Lung (tissue), 11 donors: ENCODE measurements at regions not wholly inside any gene's neighbourhood (a gene's known extent, or its start where the extent isn't known, plus 50 kb on each side); places are given as distances from the start of the nearest gene placed in this dataset.

Experiments used
- ATAC-seq: fragments of 200-7000 bp; cut with Tn5 transposase; one replicate; pipeline ENCODE4 v1.9.1; 2020; ENCODE audit warnings: moderate number of reproducible peaks; ENCODE audit not compliant: insufficient read depth, low FRiP score
- DNase-seq, 3 donors: peaks; one replicate each; pipeline ENCODE4 v3.0.0-alpha.2; 2013 to 2017
- H3K27ac ChIP-seq, 2 donors: one replicate each; pipeline ENCODE4 v1.5.1; 2013; ENCODE audit warnings: mild to moderate bottlenecking in 2 of 2, moderate library complexity in 2 of 2, control low read depth in 1 of 2, inconsistent platforms in 1 of 2, low read depth in 1 of 2, low read length in 1 of 2
- H3K27me3 ChIP-seq, 3 donors: one replicate each; pipeline ENCODE4 v1.5.1; 2013; ENCODE audit warnings: low read length in 2 of 3; ENCODE audit not compliant: control insufficient read depth in 3 of 3, insufficient read depth in 3 of 3
- H3K36me3 ChIP-seq, 4 donors: one replicate each; pipeline ENCODE4 v1.5.1; 2013; ENCODE audit warnings: low read length in 4 of 4, mild to moderate bottlenecking in 1 of 4, moderate library complexity in 1 of 4; ENCODE audit not compliant: control insufficient read depth in 4 of 4, insufficient read depth in 4 of 4
- H3K4me1 ChIP-seq, 5 donors: one replicate each; pipeline ENCODE4 v1.5.1; 2013; ENCODE audit warnings: low read length in 5 of 5, mild to moderate bottlenecking in 2 of 5, moderate library complexity in 1 of 5; ENCODE audit not compliant: control insufficient read depth in 5 of 5, insufficient read depth in 5 of 5
- H3K4me3 ChIP-seq: one replicate; pipeline ENCODE4 v1.5.1; 2013; ENCODE audit warnings: mild to moderate bottlenecking, control low read depth, moderate library complexity
- H3K9ac ChIP-seq, 2 donors: one replicate each; pipeline ENCODE4 v1.5.1; 2013; ENCODE audit warnings: low read length in 2 of 2, control low read depth in 1 of 2; ENCODE audit not compliant: insufficient read depth in 1 of 2
- H3K9me3 ChIP-seq, 4 donors: one replicate each; pipeline ENCODE4 v1.5.1; 2013; ENCODE audit warnings: low read length in 3 of 4, mild to moderate bottlenecking in 1 of 4, moderate library complexity in 1 of 4; ENCODE audit not compliant: control insufficient read depth in 4 of 4, insufficient read depth in 3 of 4
- WGBS, 2 donors: extraction: QIAGEN DNeasy Blood & Tissue Kit; methylation state at CpG; one replicate each; pipeline ENCODE4 v1.1.7; 2013; 5-methylcytosine and 5-hydroxymethylcytosine counted together
- TF ChIP-seq, protein P1 (sequence below): IDR thresholded peaks from 2 replicates; pipeline ENCODE4 v1.5.1; 2012; ENCODE audit warnings: mild to moderate bottlenecking; ENCODE audit errors: control extremely low read depth, extremely low read depth
- donor health status: control.
- donor health status: control.
- donor health status: Bipolar disorder and iron deficiency.
- donor health status: healthy.
- donor health status: DM: yes; HTN: yes; CAD: no.

DNA sequence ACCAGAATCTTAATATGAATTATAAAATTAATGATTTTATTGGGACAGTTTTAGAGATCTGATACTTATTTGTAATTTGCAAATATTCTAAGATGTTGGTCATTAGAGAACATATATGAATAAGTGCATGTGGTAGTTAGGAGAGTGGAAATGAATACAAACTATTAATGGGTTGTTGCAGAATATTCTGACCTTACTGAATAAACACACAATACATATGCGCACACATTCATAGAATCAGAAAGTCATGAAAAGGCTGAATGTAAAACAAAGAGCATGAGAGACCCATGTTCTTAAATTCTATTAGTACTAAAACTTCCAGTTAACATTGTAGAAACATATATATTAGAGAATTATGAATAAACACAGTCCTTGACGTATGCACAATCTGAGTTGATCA is 301.7 kb upstream of the TRAM1L1 start:
- TF ChIP-seq, protein P1, sequence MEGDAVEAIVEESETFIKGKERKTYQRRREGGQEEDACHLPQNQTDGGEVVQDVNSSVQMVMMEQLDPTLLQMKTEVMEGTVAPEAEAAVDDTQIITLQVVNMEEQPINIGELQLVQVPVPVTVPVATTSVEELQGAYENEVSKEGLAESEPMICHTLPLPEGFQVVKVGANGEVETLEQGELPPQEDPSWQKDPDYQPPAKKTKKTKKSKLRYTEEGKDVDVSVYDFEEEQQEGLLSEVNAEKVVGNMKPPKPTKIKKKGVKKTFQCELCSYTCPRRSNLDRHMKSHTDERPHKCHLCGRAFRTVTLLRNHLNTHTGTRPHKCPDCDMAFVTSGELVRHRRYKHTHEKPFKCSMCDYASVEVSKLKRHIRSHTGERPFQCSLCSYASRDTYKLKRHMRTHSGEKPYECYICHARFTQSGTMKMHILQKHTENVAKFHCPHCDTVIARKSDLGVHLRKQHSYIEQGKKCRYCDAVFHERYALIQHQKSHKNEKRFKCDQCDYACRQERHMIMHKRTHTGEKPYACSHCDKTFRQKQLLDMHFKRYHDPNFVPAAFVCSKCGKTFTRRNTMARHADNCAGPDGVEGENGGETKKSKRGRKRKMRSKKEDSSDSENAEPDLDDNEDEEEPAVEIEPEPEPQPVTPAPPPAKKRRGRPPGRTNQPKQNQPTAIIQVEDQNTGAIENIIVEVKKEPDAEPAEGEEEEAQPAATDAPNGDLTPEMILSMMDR: no peak
- ATAC-seq (no peak), DNase-seq (no peak)
- H3K9me3 ChIP-seq: no peaks in the 10 kb centered on the region
- no peak overlapping the region for H3K9ac ChIP-seq
- whole genome bisulfite sequencing, 2 donors: 78 to 91% methylated on average over 2 of the region's 2 CpGs
- H3K27me3 ChIP-seq: no peaks in the 10 kb centered on the region
- no peak overlapping the region for H3K27ac ChIP-seq
- H3K4me3 ChIP-seq: no peak overlapping the region
- no peaks in the 10 kb centered on the region for H3K4me1 ChIP-seq
- H3K36me3 ChIP-seq: no peaks in the 10 kb centered on the region

DNA sequence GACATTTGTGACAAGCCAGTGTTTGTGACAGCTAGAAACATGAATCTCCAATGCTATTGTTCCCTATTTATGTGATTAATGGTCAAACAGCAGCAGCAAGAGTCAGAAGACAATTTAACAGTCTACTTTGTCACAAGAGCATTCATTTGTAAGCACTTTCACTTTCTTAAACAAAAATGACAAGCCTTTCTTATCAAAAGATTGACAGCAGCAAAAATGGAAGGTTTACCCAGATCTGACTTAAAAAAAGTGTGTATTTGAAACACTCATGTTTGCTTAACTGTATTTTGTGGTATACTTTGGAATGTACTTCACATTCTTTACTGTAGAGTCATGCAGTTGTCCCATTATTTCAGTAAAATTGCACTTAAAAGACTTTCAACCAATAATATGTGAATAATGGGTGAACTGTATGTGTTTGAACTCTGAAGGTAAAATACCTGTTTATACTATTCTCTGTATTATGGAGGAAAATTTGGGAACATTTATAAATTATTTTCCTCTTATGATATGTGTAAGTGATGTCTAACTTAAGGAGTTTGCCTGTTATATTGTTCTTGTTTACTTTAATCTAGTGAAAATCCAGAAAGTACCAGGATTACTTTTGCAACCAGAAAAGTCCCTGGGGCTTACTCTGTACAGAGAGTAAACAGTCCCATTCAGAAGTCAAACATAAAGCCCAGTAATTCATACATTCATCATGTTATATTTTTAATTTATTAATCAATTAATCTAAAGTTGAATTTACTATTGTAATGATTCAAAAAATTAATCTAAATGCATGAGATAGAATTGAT is 314.9 kb upstream of the TRAM1L1 start:
- H3K9ac ChIP-seq: no peak overlapping the region
- no peaks in the 10 kb centered on the region for H3K4me1 ChIP-seq

GRCh38 chr4:117412661-117413060 is 327.3 kb upstream of the TRAM1L1 start:
- Histone ChIP-seq H3K9me3 (no peaks in the 10 kb centered on the region), H3K9ac (no peak overlapping the region), H3K4me3 (no peak overlapping the region), H3K27ac (no peak overlapping the region), H3K27me3 (no peaks in the 10 kb centered on the region), H3K4me1 (no peaks in the 10 kb centered on the region), H3K36me3 (no peaks in the 10 kb centered on the region)
- ATAC-seq (no peak), DNase-seq (no peak)
- TF ChIP-seq, protein P1: no peak
- 69 to 83% methylated on average over 2 of the region's 2 CpGs for WGBS, 2 donors

More for the DNA sequence above, 314.9 kb upstream of the TRAM1L1 start:
- Histone ChIP-seq H3K27ac (no peak overlapping the region), H3K9me3 (no peaks in the 10 kb centered on the region), H3K36me3 (no peaks in the 10 kb centered on the region), H3K4me3 (no peak overlapping the region), H3K27me3 (no peaks in the 10 kb centered on the region)
- ATAC-seq (peak; percentile 66), DNase-seq (peak in 2 of 3 donors; percentile 44 to 49)
- TF ChIP-seq, protein P1: no peak

GRCh38 chr4:117417856-117418255 is 332.5 kb upstream of the TRAM1L1 start:
- H3K9ac ChIP-seq: no peak overlapping the region
- H3K27me3 ChIP-seq: no peaks in the 10 kb centered on the region
- DNase-seq (no peak), ATAC-seq (no peak)
- 45 to 74% methylated on average over 1 of the region's 1 CpG for WGBS, 2 donors
- no peak overlapping the region for H3K4me3 ChIP-seq
- no peak overlapping the region for H3K27ac ChIP-seq
- no peaks in the 10 kb centered on the region for H3K9me3 ChIP-seq
- H3K4me1 ChIP-seq: no peaks in the 10 kb centered on the region
- no peaks in the 10 kb centered on the region for H3K36me3 ChIP-seq
- TF ChIP-seq, protein P1: no peak
